ENCODE measurements at regions not wholly inside any gene's neighbourhood (a gene's known extent, or its start where the extent isn't known, plus 50 kb on each side); places are given as distances from the start of the nearest gene placed in this dataset.

GRCh38 chr1:14071581-14071980 lies 371.6 kb downstream of the PRDM2 start:
- Histone ChIP-seq H3K27me3 (ENCODE audit: control insufficient read depth in 2 of 2, insufficient read depth in 2 of 2, low read length in 2 of 2) (no peaks in the 10 kb centered on the region), H2AFZ (ENCODE audit: low read depth, low read length) (no peak overlapping the region), H3K4me3 (replicated peaks in 1 of 3; ENCODE audit: insufficient read depth in 1 of 3, low read depth in 1 of 3, low read length in 3 of 3) (no peak overlapping the region), H3K9me3 (replicated peaks; ENCODE audit: control insufficient read depth, insufficient read depth, low read length) (peaks cover 6% of the 10 kb centered on the region), H4K20me1 (replicated peaks; ENCODE audit: control insufficient read depth, extremely low read depth, insufficient read depth, low read length) (no peaks in the 10 kb centered on the region), H3K9ac (replicated peaks; ENCODE audit: extremely low read depth, insufficient read depth, low read length) (no peak overlapping the region), H3K4me2 (ENCODE audit: insufficient read depth, low read length) (no peak overlapping the region), H3K79me2 (ENCODE audit: control insufficient read depth, insufficient read depth, low read length) (no peaks in the 10 kb centered on the region), H3K36me3 (ENCODE audit: control insufficient read depth in 2 of 2, extremely low read depth in 1 of 2, insufficient read depth in 2 of 2, low read length in 2 of 2) (no peaks in the 10 kb centered on the region), H3K4me1 (ENCODE audit: control insufficient read depth, extremely low read depth, insufficient read depth, low read length) (no peaks in the 10 kb centered on the region), H3K9me1 (replicated peaks; ENCODE audit: control insufficient read depth, extremely low read depth, insufficient read depth, low read length) (no peaks in the 10 kb centered on the region), H3K27ac (ENCODE audit: insufficient read depth, low read depth, low read length) (no peak overlapping the region)
- DNase-seq (ENCODE audit: low read depth, low spot score) (no peak), FAIRE-seq (no peak)
- no peak for TF ChIP-seq GATA2 (IDR thresholded peaks at IDR 0.05; ENCODE audit: insufficient read depth, insufficient read length, low read depth, low read length)
- TF ChIP-seq EZH2 (IDR thresholded peaks at IDR 0.05; ENCODE audit: borderline replicate concordance, low read depth, low read length, severe bottlenecking), result no peak
- TF ChIP-seq FOS (IDR thresholded peaks at IDR 0.05; ENCODE audit: borderline replicate concordance, insufficient read depth, low read length), result no peak
- TF ChIP-seq JUN (IDR thresholded peaks at IDR 0.05; ENCODE audit: borderline replicate concordance, insufficient read depth, insufficient read length, low read depth), result no peak
- TF ChIP-seq POLR2A (IDR thresholded peaks at IDR 0.05; ENCODE audit: low read depth, low read length), result no peak
- TF ChIP-seq MYC (IDR thresholded peaks at IDR 0.05; ENCODE audit: low read depth, low read length), result no peak
- TF ChIP-seq CTCF (IDR thresholded peaks at IDR 0.05; ENCODE audit: extremely low read depth in 1 of 2, insufficient read depth in 1 of 2, low read depth in 1 of 2, low read length in 2 of 2), result no peak
- TF ChIP-seq MAX (IDR thresholded peaks at IDR 0.05; ENCODE audit: insufficient read depth, insufficient read length), result no peak
- TF ChIP-seq POLR2AphosphoS5 (IDR thresholded peaks at IDR 0.05; ENCODE audit: insufficient read depth, low read depth, low read length), result no peak
- POLR2A ChIA-PET, result no interaction called here
- intact Hi-C loops (cut with micrococcal nuclease), result no loop called here
- CTCF ChIA-PET, result no interaction called here
- no TSS peak for BruUV-seq (replicated peaks)
- dilution Hi-C loops (cut with MboI; ENCODE audit: extremely low pct_ligation_motif_present, low sequenced_read_pairs), result no loop called here
